Suprapubic skin (tissue), 4 donors: ENCODE measurements at regions not wholly inside any gene's neighbourhood (a gene's known extent, or its start where the extent isn't known, plus 50 kb on each side); places are given as distances from the start of the nearest gene placed in this dataset.

Experiments
- DNase-seq, 2 donors: peaks; one replicate each; pipeline ENCODE4 v3.0.0-alpha.2; 2019; ENCODE audit warnings: low spot score in 2 of 2
- H3K27ac ChIP-seq: fragments of 200-600 bp; sonication (generic); one replicate; pipeline ENCODE4 v1.5.1; 2019
- H3K27me3 ChIP-seq: fragments of 200-600 bp; sonication (generic); one replicate; pipeline ENCODE4 v1.5.1; 2019
- H3K36me3 ChIP-seq: fragments of 200-600 bp; sonication (generic); one replicate; pipeline ENCODE4 v1.5.1; 2019
- H3K4me1 ChIP-seq: fragments of 200-600 bp; sonication (generic); one replicate; pipeline ENCODE4 v1.5.1; 2019
- H3K4me3 ChIP-seq: fragments of 200-600 bp; sonication (generic); one replicate; pipeline ENCODE4 v1.5.1; 2019; ENCODE audit warnings: mild to moderate bottlenecking
- H3K9me3 ChIP-seq: fragments of 200-600 bp; sonication (generic); one replicate; pipeline ENCODE4 v1.5.1; 2019
- EP300 ChIP-seq: sonication (generic); formaldehyde crosslinking; IDR thresholded peaks from one replicate; pipeline ENCODE4 v1.6.1; 2017; ENCODE audit warnings: antibody characterized with exemption
- POLR2A ChIP-seq, 2 donors: fragments of 450-650 bp; IDR thresholded peaks; one replicate each; pipeline ENCODE4 v1.6.1; 2017; ENCODE audit warnings: antibody characterized with exemption in 2 of 2, mild to moderate bottlenecking in 2 of 2, moderate library complexity in 2 of 2
- POLR2AphosphoS5 ChIP-seq, 3 donors: sonication (generic); formaldehyde crosslinking; IDR thresholded peaks; one replicate each; pipeline ENCODE4 v1.6.1; 2017; ENCODE audit warnings: antibody characterized with exemption in 3 of 3
- WGBS: methylation state at CpG from one replicate; pipeline ENCODE4 v1.1.5; 2018; 5-methylcytosine and 5-hydroxymethylcytosine counted together
- TF ChIP-seq, protein P1 (sequence below), 2 donors: fragments of 200-600 bp in 1 of 2; fragments of 450-650 bp in 1 of 2; sonication (generic) in 1 of 2; IDR thresholded peaks; one replicate each; pipeline ENCODE4 v1.5.1; 2016 to 2019; ENCODE audit warnings: antibody characterized with exemption in 2 of 2, mild to moderate bottlenecking in 1 of 2, moderate library complexity in 1 of 2

DNA sequence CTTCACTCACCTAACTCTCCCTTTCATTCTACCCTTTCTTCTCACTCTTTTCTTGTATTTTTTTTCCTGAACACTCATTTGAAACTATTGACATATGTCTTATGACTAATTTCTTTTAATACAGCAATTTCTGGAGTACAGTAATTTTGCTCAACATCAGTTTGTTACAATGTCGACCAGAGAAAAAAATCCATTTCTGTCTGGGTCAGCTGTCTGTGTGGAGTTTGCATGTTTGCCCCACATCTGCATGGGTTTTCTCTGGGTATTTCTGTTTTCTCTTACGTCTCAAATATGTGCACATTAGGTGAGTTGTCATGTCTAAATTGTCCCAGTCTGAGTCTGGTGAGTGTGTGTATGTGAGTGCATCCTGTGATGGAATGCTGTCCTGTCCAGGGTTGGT lies 294.8 kb downstream of the HS3ST1 start:
- Histone ChIP-seq H3K9me3 (no peaks in the 10 kb centered on the region), H3K4me3 (no peak overlapping the region), H3K4me1 (no peaks in the 10 kb centered on the region), H3K27ac (no peak overlapping the region), H3K36me3 (no peaks in the 10 kb centered on the region), H3K27me3 (no peaks in the 10 kb centered on the region)
- TF ChIP-seq POLR2AphosphoS5 (IDR thresholded peaks at IDR 0.05), result no peak
- TF ChIP-seq, protein P1, sequence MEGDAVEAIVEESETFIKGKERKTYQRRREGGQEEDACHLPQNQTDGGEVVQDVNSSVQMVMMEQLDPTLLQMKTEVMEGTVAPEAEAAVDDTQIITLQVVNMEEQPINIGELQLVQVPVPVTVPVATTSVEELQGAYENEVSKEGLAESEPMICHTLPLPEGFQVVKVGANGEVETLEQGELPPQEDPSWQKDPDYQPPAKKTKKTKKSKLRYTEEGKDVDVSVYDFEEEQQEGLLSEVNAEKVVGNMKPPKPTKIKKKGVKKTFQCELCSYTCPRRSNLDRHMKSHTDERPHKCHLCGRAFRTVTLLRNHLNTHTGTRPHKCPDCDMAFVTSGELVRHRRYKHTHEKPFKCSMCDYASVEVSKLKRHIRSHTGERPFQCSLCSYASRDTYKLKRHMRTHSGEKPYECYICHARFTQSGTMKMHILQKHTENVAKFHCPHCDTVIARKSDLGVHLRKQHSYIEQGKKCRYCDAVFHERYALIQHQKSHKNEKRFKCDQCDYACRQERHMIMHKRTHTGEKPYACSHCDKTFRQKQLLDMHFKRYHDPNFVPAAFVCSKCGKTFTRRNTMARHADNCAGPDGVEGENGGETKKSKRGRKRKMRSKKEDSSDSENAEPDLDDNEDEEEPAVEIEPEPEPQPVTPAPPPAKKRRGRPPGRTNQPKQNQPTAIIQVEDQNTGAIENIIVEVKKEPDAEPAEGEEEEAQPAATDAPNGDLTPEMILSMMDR (IDR thresholded peaks at IDR 0.05), result no peak
- TF ChIP-seq EP300, result no peak
- no peak for TF ChIP-seq POLR2A (IDR thresholded peaks at IDR 0.05)
- 91% methylated on average over 2 of the region's 2 CpGs for WGBS
- DNase-seq, result no peak

DNA sequence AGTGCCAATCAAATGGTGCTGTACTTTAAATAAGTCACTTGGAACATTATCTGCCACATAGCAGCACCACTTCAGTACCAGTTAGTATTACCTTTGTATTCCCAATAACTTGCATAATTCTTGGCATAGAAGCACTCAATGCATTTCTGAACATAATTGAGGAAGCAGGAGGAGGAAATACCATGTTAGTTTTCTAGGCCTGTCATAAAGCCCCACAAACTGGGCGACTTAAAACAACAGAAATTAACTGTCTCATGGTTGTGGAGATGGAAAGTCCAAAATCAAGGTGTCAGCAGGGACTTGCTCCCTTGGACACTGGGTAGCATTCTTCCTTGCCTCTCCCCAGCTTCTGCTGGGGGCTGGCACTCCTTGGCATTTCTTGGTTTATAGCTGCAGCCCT lies 296.2 kb downstream of the HS3ST1 start:
- H3K4me1 ChIP-seq, result no peaks in the 10 kb centered on the region
- TF ChIP-seq, protein P1 (IDR thresholded peaks at IDR 0.05), result no peak
- TF ChIP-seq POLR2A (IDR thresholded peaks at IDR 0.05), result no peak
- TF ChIP-seq POLR2AphosphoS5 (IDR thresholded peaks at IDR 0.05), result no peak
- no peak for TF ChIP-seq EP300
- DNase-seq, result no peak
- H3K36me3 ChIP-seq, result no peaks in the 10 kb centered on the region
- no peak overlapping the region for H3K27ac ChIP-seq
- no peak overlapping the region for H3K4me3 ChIP-seq
- no peaks in the 10 kb centered on the region for H3K27me3 ChIP-seq
- 59% methylated on average over 1 of the region's 1 CpG for WGBS
- H3K9me3 ChIP-seq, result no peaks in the 10 kb centered on the region

DNA sequence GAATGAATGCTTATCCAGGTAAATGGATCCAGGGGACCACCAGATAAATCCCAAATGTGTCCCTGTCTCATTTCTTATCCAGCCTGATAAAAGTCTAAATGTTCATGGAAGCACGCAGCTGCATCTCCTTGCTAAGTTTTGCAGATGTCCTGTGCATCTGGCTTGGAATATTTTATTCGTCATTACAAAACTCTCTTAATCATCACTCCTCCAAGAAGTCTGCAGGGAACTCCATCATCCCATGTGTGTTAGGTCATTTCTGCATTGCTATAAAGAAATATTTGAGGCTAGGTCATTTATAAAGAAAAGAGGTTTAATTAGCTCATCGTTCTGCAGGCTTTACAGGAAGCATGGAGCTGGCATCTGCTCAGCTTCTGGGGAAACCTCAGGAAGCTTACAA lies 297.2 kb downstream of the HS3ST1 start:
- Histone ChIP-seq H3K4me3 (no peak overlapping the region), H3K27ac (no peak overlapping the region), H3K36me3 (no peaks in the 10 kb centered on the region), H3K4me1 (no peaks in the 10 kb centered on the region), H3K27me3 (no peaks in the 10 kb centered on the region), H3K9me3 (no peaks in the 10 kb centered on the region)
- 79% methylated on average over 3 of the region's 3 CpGs for WGBS
- no peak for DNase-seq
- no peak for TF ChIP-seq POLR2AphosphoS5 (IDR thresholded peaks at IDR 0.05)
- no peak for TF ChIP-seq POLR2A (IDR thresholded peaks at IDR 0.05)
- TF ChIP-seq, protein P1 (IDR thresholded peaks at IDR 0.05), result no peak
- no peak for TF ChIP-seq EP300

DNA sequence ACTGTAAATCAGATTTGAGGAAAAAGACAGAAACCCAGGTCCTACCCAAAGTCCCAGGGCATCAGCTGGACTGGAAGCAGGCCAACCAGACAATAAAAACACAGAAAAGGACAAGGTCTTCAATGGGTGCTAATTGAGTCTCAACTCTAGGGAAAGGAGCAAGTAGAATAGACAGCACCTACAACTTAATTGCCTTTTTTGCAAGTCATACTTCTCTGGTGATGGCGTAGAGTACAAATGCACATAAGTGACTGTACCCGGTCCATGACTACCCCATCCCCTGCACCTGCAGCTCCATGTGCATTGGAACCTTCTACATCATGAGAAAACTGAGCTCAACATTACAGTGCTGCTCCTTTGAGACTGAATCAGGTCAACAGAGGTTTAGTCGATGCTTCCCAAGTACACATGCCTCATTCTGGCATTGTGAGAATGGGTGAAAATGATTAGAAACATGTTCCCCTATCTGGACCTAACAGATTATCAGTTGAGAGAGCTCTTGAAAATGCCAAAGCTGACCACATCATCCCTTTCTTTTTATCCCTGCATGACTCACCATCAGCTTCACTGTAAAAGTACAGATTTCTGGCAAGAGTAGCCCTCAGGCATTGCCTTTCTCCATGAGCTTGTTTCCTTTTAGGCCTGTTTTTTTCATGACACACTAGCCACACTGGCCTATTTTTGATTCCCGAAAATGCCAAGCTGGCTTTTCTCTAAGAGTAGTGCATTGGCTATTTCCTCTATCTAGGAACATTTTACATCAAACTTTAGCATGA lies 298.3 kb downstream of the HS3ST1 start:
- H3K27me3 ChIP-seq, result no peaks in the 10 kb centered on the region
- no peak overlapping the region for H3K27ac ChIP-seq
- DNase-seq, result no peak
- TF ChIP-seq POLR2AphosphoS5 (IDR thresholded peaks at IDR 0.05), result no peak
- TF ChIP-seq, protein P1 (IDR thresholded peaks at IDR 0.05), result no peak
- TF ChIP-seq EP300, result no peak
- TF ChIP-seq POLR2A (IDR thresholded peaks at IDR 0.05), result no peak
- WGBS, result 76% methylated on average over 4 of the region's 4 CpGs
- H3K4me3 ChIP-seq, result no peak overlapping the region
- H3K9me3 ChIP-seq, result no peaks in the 10 kb centered on the region
- H3K36me3 ChIP-seq, result no peaks in the 10 kb centered on the region
- no peaks in the 10 kb centered on the region for H3K4me1 ChIP-seq

DNA sequence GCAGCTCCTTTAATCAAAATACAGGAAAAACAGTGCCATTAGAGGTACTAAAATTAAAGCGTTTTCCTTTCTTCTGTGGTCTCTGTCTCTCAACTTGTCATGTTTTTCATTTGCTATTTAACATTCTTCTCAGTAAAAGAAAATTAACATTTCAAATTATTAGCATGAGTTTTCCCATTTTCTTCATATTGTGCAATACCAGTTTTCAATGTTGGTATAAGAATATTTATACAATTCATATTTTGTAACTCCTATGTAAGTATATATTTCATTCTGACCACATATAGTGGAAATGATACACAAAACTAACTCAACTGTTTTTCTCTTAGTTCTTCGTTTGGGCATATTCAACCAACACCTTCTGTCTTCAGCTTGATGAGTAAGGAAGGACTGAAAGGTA lies 308.3 kb downstream of the HS3ST1 start:
- peaks cover 3% of the 10 kb centered on the region for H3K9me3 ChIP-seq
- WGBS, result 87% methylated on average over 2 of the region's 2 CpGs

More for the DNA sequence above, 308.3 kb downstream of the HS3ST1 start:
- TF ChIP-seq POLR2A (IDR thresholded peaks at IDR 0.05) (no peak), EP300 (no peak), POLR2AphosphoS5 (IDR thresholded peaks at IDR 0.05) (no peak)
- TF ChIP-seq, protein P1 (IDR thresholded peaks at IDR 0.05), result no peak
- H3K27ac ChIP-seq, result no peak overlapping the region
- no peaks in the 10 kb centered on the region for H3K4me1 ChIP-seq
- H3K27me3 ChIP-seq, result no peaks in the 10 kb centered on the region
- H3K36me3 ChIP-seq, result no peaks in the 10 kb centered on the region
- no peak for DNase-seq
- H3K4me3 ChIP-seq, result no peak overlapping the region
